Mammary epithelial cell (primary cell): ENCODE measurements at regions not wholly inside any gene's neighbourhood (a gene's known extent, or its start where the extent isn't known, plus 50 kb on each side); places are given as distances from the start of the nearest gene placed in this dataset.

Source experiments
- EZH2 ChIP-seq: IDR thresholded peaks from 2 replicates; pipeline ENCODE4 v1.6.1; 2012; ENCODE audit warnings: low read length, inconsistent platforms, borderline replicate concordance
- TF ChIP-seq, protein P1 (sequence below), 2 donors: IDR thresholded peaks in 1 of 2; conservative IDR thresholded peaks in 1 of 2; 2 replicates each; pipeline ENCODE4 v1.5.1; 2011 to 2012; ENCODE audit warnings: inconsistent platforms in 2 of 2, low read length in 2 of 2, mild to moderate bottlenecking in 2 of 2, control low read depth in 1 of 2, low read depth in 1 of 2; ENCODE audit not compliant: insufficient read depth in 1 of 2; ENCODE audit errors: extremely low read depth in 1 of 2

DNA sequence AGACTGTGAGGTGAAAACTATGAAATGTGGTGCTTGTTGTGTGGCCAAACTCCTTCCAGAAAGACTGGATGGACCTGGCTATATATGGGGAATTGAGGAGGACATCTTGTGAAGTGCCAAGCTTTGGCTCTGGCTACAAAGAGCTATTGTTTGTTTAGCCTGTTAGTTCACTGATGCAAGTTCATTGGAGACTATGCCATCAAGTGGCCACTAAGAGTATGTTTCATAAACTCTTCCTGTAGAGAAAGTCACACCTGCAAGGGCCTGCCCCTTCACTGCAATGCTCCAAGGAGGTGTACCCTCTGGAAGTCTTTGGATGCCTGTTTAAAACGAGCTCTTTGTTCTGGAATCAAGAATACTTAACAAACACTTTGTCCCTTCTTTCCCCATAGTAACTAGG lies 382.0 kb downstream of the GABRG1 start:
- TF ChIP-seq, protein P1, sequence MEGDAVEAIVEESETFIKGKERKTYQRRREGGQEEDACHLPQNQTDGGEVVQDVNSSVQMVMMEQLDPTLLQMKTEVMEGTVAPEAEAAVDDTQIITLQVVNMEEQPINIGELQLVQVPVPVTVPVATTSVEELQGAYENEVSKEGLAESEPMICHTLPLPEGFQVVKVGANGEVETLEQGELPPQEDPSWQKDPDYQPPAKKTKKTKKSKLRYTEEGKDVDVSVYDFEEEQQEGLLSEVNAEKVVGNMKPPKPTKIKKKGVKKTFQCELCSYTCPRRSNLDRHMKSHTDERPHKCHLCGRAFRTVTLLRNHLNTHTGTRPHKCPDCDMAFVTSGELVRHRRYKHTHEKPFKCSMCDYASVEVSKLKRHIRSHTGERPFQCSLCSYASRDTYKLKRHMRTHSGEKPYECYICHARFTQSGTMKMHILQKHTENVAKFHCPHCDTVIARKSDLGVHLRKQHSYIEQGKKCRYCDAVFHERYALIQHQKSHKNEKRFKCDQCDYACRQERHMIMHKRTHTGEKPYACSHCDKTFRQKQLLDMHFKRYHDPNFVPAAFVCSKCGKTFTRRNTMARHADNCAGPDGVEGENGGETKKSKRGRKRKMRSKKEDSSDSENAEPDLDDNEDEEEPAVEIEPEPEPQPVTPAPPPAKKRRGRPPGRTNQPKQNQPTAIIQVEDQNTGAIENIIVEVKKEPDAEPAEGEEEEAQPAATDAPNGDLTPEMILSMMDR (conservative IDR thresholded peaks at IDR 0.05 in 1 of 2, IDR thresholded peaks at IDR 0.05 in 1 of 2; ENCODE audit: extremely low read depth in 1 of 2, insufficient read depth in 1 of 2, low read depth in 1 of 2, low read length in 2 of 2) = peak in 1 of 2 donors; percentile 18
- no peak for TF ChIP-seq EZH2
